ENCODE measurements at regions not wholly inside any gene's neighbourhood (a gene's known extent, or its start where the extent isn't known, plus 50 kb on each side); places are given as distances from the start of the nearest gene placed in this dataset.

DNA sequence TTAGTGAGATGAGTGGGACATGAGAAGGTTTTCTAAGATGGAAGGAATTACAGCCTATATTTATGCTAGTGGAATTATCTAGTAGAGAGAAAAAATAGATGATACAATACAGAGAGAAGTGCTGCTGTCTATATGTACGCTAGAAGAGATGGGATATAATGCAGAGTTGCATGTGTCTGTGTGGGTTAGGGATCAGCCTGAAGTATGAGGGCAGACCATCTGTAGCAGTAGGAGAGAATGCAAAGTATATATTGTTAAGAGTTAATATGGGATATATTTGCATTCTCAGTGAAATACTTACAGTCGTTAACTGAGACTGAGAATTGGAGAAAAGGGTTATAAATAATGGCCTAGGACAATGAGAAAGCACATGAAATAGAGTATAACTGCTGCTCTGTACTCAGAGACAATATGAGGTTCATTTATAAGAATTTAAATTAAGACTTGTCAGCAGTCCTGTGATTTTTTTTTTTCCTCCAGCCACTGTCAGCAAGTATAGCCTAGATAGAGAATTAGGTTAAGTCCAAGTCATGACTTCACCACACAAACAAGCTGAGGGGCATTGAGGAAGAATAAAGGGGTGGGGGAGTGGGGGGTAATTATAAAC is 77.8 kb downstream of the SLITRK1 start:
- DNase-seq (ENCODE audit: low spot score): no peak
- WGBS (ENCODE audit: low lambda C conversion rate, missing lambda C conversion rate): 91% methylated on average over 2 of the region's 2 CpGs
- Histone ChIP-seq H3K9me2 (replicated peaks; ENCODE audit: insufficient read depth) (no peaks in the 10 kb centered on the region), H3K79me2 (no peaks in the 10 kb centered on the region), H3K36me3 (replicated peaks; ENCODE audit: insufficient read depth, low read depth) (no peaks in the 10 kb centered on the region), H3K27ac (no peak overlapping the region), H2AFZ (no peak overlapping the region), H3K4me2 (no peak overlapping the region), H3K4me3 (no peak overlapping the region), H3K9me3 (ENCODE audit: low read depth) (no peaks in the 10 kb centered on the region), H4K20me1 (ENCODE audit: insufficient read depth, poor library complexity, severe bottlenecking) (no peaks in the 10 kb centered on the region), H3K4me1 (ENCODE audit: insufficient read depth) (no peaks in the 10 kb centered on the region), H3K27me3 (no peaks in the 10 kb centered on the region)
- TF ChIP-seq, protein P1, sequence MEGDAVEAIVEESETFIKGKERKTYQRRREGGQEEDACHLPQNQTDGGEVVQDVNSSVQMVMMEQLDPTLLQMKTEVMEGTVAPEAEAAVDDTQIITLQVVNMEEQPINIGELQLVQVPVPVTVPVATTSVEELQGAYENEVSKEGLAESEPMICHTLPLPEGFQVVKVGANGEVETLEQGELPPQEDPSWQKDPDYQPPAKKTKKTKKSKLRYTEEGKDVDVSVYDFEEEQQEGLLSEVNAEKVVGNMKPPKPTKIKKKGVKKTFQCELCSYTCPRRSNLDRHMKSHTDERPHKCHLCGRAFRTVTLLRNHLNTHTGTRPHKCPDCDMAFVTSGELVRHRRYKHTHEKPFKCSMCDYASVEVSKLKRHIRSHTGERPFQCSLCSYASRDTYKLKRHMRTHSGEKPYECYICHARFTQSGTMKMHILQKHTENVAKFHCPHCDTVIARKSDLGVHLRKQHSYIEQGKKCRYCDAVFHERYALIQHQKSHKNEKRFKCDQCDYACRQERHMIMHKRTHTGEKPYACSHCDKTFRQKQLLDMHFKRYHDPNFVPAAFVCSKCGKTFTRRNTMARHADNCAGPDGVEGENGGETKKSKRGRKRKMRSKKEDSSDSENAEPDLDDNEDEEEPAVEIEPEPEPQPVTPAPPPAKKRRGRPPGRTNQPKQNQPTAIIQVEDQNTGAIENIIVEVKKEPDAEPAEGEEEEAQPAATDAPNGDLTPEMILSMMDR (IDR thresholded peaks at IDR 0.05; ENCODE audit: poor library complexity): no peak
- TF ChIP-seq EZH2phosphoT487 (IDR thresholded peaks at IDR 0.05; ENCODE audit: low read depth, severe bottlenecking, unreplicated experiment): no peak
- TF ChIP-seq EZH2 (IDR thresholded peaks at IDR 0.05; ENCODE audit: borderline replicate concordance): no peak

DNA sequence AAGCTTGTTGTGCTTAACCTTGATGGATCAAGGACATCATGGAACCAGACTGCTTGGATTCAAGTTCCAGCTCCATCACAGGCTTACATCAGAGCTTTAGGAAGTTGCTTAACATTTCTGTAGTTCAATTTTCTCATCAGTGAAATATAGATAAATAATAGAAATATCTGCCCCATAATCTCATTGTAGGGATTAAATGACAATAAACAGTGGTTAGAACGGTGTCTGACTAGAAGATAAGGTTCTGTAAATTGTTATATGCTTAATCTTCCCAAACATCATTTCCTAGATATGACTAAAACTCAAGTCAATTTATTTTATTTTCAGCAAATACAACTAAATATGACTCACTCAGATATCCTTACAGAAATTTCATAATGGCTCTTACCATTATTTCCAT is 83.5 kb downstream of the SLITRK1 start:
- Histone ChIP-seq H3K4me2 (no peak overlapping the region), H3K27me3 (no peaks in the 10 kb centered on the region), H3K4me1 (ENCODE audit: insufficient read depth) (no peaks in the 10 kb centered on the region), H3K79me2 (no peaks in the 10 kb centered on the region), H4K20me1 (ENCODE audit: insufficient read depth, poor library complexity, severe bottlenecking) (no peaks in the 10 kb centered on the region), H3K9me3 (ENCODE audit: low read depth) (no peaks in the 10 kb centered on the region), H3K9me2 (replicated peaks; ENCODE audit: insufficient read depth) (no peaks in the 10 kb centered on the region), H3K36me3 (replicated peaks; ENCODE audit: insufficient read depth, low read depth) (no peaks in the 10 kb centered on the region), H3K27ac (no peak overlapping the region), H3K4me3 (no peak overlapping the region), H2AFZ (no peak overlapping the region)
- TF ChIP-seq, protein P1 (IDR thresholded peaks at IDR 0.05; ENCODE audit: poor library complexity): no peak
- TF ChIP-seq EZH2phosphoT487 (IDR thresholded peaks at IDR 0.05; ENCODE audit: low read depth, severe bottlenecking, unreplicated experiment): no peak
- no peak for TF ChIP-seq EZH2 (IDR thresholded peaks at IDR 0.05; ENCODE audit: borderline replicate concordance)
- DNase-seq (ENCODE audit: low spot score): no peak
- WGBS (ENCODE audit: low lambda C conversion rate, missing lambda C conversion rate): 61% methylated on average over 1 of the region's 1 CpG

DNA sequence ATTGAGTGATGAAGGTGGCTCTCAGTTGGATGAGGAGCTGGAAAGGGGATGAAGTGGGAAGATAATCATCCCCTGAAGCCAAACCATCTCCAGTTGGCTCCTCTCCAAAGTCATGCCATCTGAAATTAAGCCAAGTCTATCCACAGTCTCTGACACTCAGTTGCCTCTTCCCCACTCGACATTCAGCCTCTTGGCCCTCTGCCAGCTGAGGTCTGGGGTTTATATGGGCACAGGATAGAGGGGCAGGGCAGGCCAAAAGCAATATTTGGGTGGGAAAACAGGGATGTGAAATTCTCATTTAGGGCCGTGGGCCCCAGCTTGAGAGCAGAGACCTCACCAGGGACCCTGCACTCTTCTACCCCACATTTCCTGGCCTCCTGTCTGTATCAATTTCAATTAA is 85.9 kb downstream of the SLITRK1 start:
- no peaks in the 10 kb centered on the region for H3K9me3 ChIP-seq (ENCODE audit: low read depth)
- H3K4me1 ChIP-seq (ENCODE audit: insufficient read depth): no peaks in the 10 kb centered on the region
- 62% methylated on average over 2 of the region's 2 CpGs for WGBS (ENCODE audit: low lambda C conversion rate, missing lambda C conversion rate)
- no peak overlapping the region for H3K4me2 ChIP-seq
- TF ChIP-seq, protein P1 (IDR thresholded peaks at IDR 0.05; ENCODE audit: poor library complexity): no peak
- TF ChIP-seq EZH2phosphoT487 (IDR thresholded peaks at IDR 0.05; ENCODE audit: low read depth, severe bottlenecking, unreplicated experiment) (no peak), EZH2 (IDR thresholded peaks at IDR 0.05; ENCODE audit: borderline replicate concordance) (no peak)
- no peak for DNase-seq (ENCODE audit: low spot score)
- H3K27ac ChIP-seq: no peak overlapping the region
- H3K27me3 ChIP-seq: no peaks in the 10 kb centered on the region
- H2AFZ ChIP-seq: no peak overlapping the region
- H3K4me3 ChIP-seq: no peak overlapping the region
- no peaks in the 10 kb centered on the region for H3K79me2 ChIP-seq
- no peaks in the 10 kb centered on the region for H3K36me3 ChIP-seq (replicated peaks; ENCODE audit: insufficient read depth, low read depth)
- no peaks in the 10 kb centered on the region for H3K9me2 ChIP-seq (replicated peaks; ENCODE audit: insufficient read depth)
- H4K20me1 ChIP-seq (ENCODE audit: insufficient read depth, poor library complexity, severe bottlenecking): no peaks in the 10 kb centered on the region

All from hepatocyte (in vitro differentiated cells).